IPS DF 19.7 (cell line): ENCODE measurements at regions not wholly inside any gene's neighbourhood (a gene's known extent, or its start where the extent isn't known, plus 50 kb on each side); places are given as distances from the start of the nearest gene placed in this dataset.

Source experiments
- DNase-seq: peaks from one replicate; pipeline ENCODE4 v3.0.0-alpha.2; 2013; ENCODE audit warnings: low read depth, low spot score

- no peak for DNase-seq
Measured at GRCh38 chr7:84821671-84822534, 365.0 kb downstream of the SEMA3D start.

GRCh38 chr7:84820481-84820880 is 366.4 kb downstream of the SEMA3D start:
- DNase-seq = no peak

GRCh38 chr7:84817016-84817415 is 369.8 kb downstream of the SEMA3D start:
- DNase-seq = no peak

GRCh38 chr7:84813376-84813775 is 373.5 kb downstream of the SEMA3D start:
- no peak for DNase-seq

GRCh38 chr7:84812021-84812420 is 374.8 kb downstream of the SEMA3D start:
- DNase-seq = no peak

- no peak for DNase-seq
Measured at GRCh38 chr7:84811362-84811761, 375.5 kb downstream of the SEMA3D start.

GRCh38 chr7:84809877-84810276 is 377.0 kb downstream of the SEMA3D start:
- DNase-seq = no peak

GRCh38 chr7:84803979-84804378 is 382.9 kb downstream of the SEMA3D start:
- DNase-seq = no peak

GRCh38 chr7:84801396-84801795 is 385.5 kb downstream of the SEMA3D start:
- no peak for DNase-seq

- no peak for DNase-seq
Measured at GRCh38 chr7:84800846-84801245, 386.0 kb downstream of the SEMA3D start.

GRCh38 chr7:84799106-84799505 is 387.8 kb downstream of the SEMA3D start:
- DNase-seq = no peak

GRCh38 chr7:84792231-84792893 is 394.5 kb downstream of the SEMA3D start:
- DNase-seq = no peak

- no peak for DNase-seq
Measured at GRCh38 chr7:84790882-84791281, 396.0 kb downstream of the SEMA3D start.

GRCh38 chr7:84786073-84786472 is 400.8 kb downstream of the SEMA3D start:
- no peak for DNase-seq

GRCh38 chr7:84784450-84784849 is 402.4 kb downstream of the SEMA3D start:
- DNase-seq = no peak

GRCh38 chr7:84783141-84783778 is 403.6 kb downstream of the SEMA3D start:
- DNase-seq = no peak

GRCh38 chr7:84781838-84782237 is 405.0 kb downstream of the SEMA3D start:
- no peak for DNase-seq

GRCh38 chr7:84780158-84781124 is 406.4 kb downstream of the SEMA3D start:
- DNase-seq = no peak

GRCh38 chr7:84757761-84758160 is 429.1 kb downstream of the SEMA3D start:
- DNase-seq = no peak

GRCh38 chr7:84746353-84746752 is 440.5 kb downstream of the SEMA3D start:
- DNase-seq = no peak

GRCh38 chr7:84744385-84744784 is 442.5 kb downstream of the SEMA3D start:
- DNase-seq = no peak
